IgD-negative memory B cell (primary cell): ENCODE measurements at regions not wholly inside any gene's neighbourhood (a gene's known extent, or its start where the extent isn't known, plus 50 kb on each side); places are given as distances from the start of the nearest gene placed in this dataset.
"Not testable (repeated sequence)": the region's sequence is repeated elsewhere in the genome, so short reads cannot be mapped to it uniquely, and the experiment has no call there.

Experiments used
- H3K27ac Mint-ChIP-seq, 3 donors: one replicate each; pipeline ENCODE4 v1.8.0; 2020 to 2022; ENCODE audit warnings: mild to moderate bottlenecking in 3 of 3, mixed read lengths in 3 of 3, moderate library complexity in 1 of 3
- H3K27me3 Mint-ChIP-seq: one replicate; pipeline ENCODE4 v1.8.0; 2021; ENCODE audit warnings: mixed read lengths
- H3K36me3 Mint-ChIP-seq: one replicate; pipeline ENCODE4 v1.8.0; 2020; ENCODE audit warnings: mild to moderate bottlenecking, mixed read lengths
- H3K4me1 Mint-ChIP-seq, 3 donors: one replicate each; pipeline ENCODE4 v1.8.0; 2020 to 2022; ENCODE audit warnings: mixed read lengths in 3 of 3, mild to moderate bottlenecking in 1 of 3
- H3K4me3 Mint-ChIP-seq, 4 donors: one replicate each; pipeline ENCODE4 v1.8.0; 2020 to 2022; ENCODE audit warnings: mild to moderate bottlenecking in 4 of 4, mixed read lengths in 4 of 4, moderate library complexity in 3 of 4
- H3K9me3 Mint-ChIP-seq, 3 donors: one replicate each; pipeline ENCODE4 v1.8.0; 2020 to 2021; ENCODE audit warnings: mixed read lengths in 3 of 3, mild to moderate bottlenecking in 1 of 3

DNA sequence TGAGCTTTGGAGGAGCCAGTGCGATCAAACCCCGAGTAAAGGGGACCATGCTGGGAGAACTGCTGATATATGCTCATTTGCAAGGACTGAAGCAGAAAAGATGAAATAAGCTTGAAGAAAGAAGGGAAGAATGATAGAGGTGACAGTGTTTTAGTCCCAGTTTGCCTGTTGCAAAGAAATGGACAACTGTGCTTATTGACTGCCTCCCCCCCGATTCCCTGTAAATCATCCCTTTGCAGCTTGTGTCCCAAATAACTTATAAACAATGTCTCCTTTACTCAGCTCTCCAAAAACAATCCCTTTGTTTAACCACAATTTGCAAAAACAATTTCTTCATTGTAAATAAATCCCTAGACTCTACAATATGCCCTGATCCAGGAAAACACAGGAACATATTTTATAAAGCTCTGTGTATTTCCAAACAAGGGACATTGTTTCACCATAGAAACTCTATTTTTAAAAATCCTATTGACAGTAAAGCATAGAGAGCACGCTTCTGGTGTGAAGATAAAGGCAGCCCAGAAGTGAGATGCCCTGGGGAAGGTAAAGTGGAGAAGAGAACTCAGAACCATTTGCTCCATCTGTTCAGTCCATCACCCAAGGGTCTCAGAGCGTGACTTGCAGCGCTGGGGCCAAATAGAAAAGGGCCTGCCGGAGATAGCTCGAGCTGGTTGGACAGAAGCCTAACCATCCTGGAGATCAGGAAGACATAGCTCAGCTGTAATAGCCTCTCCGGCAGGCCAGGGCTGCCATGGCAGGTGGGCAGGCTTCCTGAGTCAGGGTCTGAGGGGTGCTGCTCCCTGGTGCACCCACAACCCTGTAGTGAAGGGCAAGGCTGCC lies 280.5 kb downstream of the WDR11 start:
- Mint-ChIP-seq H3K36me3 (no peaks in the 10 kb centered on the region), H3K27me3 (no peaks in the 10 kb centered on the region), H3K27ac (no peak overlapping the region), H3K9me3 (peaks cover 0 to 8% (median 2%) of the 10 kb centered on the region in 3 donors), H3K4me3 (no peak overlapping the region), H3K4me1 (no peaks in the 10 kb centered on the region)

- Mint-ChIP-seq H3K4me3 (no peak overlapping the region), H3K9me3 (peaks cover 0 to 7% (median 2%) of the 10 kb centered on the region in 3 donors), H3K4me1 (no peaks in the 10 kb centered on the region), H3K27me3 (no peaks in the 10 kb centered on the region), H3K36me3 (no peaks in the 10 kb centered on the region), H3K27ac (no peak overlapping the region)
These were observed 281.1 kb downstream of the WDR11 start for GRCh38 chr10:121132273-121132672.

DNA sequence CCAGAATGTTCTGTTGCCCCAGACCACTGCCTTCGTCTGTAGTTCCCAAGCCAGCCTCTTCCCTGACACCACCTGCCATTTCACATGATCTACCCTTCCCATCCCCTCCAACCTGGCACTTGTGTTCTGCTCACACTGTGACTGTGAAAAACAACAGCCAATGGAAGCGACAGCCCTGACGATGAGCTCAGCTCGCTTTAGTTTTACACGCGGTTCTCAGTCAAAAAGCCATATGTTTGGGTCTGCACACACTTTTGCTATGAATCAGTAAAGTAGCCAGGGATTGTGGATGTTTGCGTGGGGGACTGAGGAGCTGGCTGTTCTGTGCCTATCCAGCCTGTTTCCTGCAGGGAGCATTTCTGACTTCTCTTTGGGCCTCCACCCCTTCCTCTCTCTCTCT lies 282.7 kb downstream of the WDR11 start:
- Mint-ChIP-seq H3K9me3 (peaks cover 0 to 4% (median 2%) of the 10 kb centered on the region in 3 donors), H3K36me3 (no peaks in the 10 kb centered on the region), H3K4me1 (no peaks in the 10 kb centered on the region), H3K27me3 (no peaks in the 10 kb centered on the region), H3K27ac (no peak overlapping the region), H3K4me3 (no peak overlapping the region)

DNA sequence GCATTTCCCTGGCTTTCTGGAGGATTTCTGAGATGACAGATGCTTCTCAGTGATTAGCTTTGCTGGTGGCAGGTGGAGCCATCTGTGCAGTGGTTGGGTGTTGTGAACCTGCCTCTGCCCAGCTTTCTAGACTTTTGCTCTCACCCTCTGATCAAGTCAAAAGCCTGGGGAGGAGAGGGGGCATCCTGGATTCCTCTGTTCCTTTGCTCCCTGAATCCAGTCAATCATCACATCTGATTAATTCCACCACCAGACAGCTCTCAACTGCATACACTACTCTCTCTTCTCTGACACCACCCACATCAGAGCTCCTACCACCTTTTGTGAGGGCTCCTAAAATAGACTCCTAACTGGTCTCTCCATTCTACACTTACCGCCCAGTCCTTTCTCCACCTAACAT lies 283.5 kb downstream of the WDR11 start:
- H3K9me3 Mint-ChIP-seq, result peaks cover 0 to 4% (median 0%) of the 10 kb centered on the region in 3 donors
- no peaks in the 10 kb centered on the region for H3K36me3 Mint-ChIP-seq
- H3K4me3 Mint-ChIP-seq, result no peak overlapping the region
- H3K27me3 Mint-ChIP-seq, result no peaks in the 10 kb centered on the region
- no peaks in the 10 kb centered on the region for H3K4me1 Mint-ChIP-seq
- no peak overlapping the region for H3K27ac Mint-ChIP-seq

DNA sequence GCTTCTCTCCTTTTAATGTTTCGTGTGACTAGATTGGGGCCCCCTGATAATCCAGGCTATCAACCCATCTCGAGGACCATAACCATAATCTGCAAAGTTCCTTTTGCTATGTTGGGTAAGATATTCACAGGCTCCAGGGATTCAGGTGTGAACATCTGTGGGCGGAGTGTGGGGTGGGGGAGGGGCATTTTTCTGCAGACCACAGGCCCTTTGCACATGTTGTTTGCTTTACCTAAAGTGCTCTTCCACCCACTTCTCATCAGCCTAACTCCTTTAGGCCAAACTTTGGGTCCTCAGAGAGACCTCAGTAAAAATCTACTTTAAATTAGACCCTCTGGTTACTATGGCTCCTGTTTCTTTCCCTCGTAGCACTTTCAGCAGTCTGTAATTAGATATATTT lies 284.4 kb downstream of the WDR11 start:
- Mint-ChIP-seq H3K27ac (no peak overlapping the region), H3K4me3 (no peak overlapping the region), H3K9me3 (peaks cover 0 to 4% (median 0%) of the 10 kb centered on the region in 3 donors), H3K36me3 (no peaks in the 10 kb centered on the region), H3K27me3 (no peaks in the 10 kb centered on the region), H3K4me1 (no peaks in the 10 kb centered on the region)

GRCh38 chr10:121137533-121137932 lies 286.4 kb downstream of the WDR11 start:
- Mint-ChIP-seq H3K27ac (no peak overlapping the region), H3K9me3 (peaks cover 0 to 9% (median 4%) of the 10 kb centered on the region in 3 donors), H3K4me3 (no peak overlapping the region), H3K36me3 (no peaks in the 10 kb centered on the region), H3K4me1 (no peaks in the 10 kb centered on the region), H3K27me3 (no peaks in the 10 kb centered on the region)

DNA sequence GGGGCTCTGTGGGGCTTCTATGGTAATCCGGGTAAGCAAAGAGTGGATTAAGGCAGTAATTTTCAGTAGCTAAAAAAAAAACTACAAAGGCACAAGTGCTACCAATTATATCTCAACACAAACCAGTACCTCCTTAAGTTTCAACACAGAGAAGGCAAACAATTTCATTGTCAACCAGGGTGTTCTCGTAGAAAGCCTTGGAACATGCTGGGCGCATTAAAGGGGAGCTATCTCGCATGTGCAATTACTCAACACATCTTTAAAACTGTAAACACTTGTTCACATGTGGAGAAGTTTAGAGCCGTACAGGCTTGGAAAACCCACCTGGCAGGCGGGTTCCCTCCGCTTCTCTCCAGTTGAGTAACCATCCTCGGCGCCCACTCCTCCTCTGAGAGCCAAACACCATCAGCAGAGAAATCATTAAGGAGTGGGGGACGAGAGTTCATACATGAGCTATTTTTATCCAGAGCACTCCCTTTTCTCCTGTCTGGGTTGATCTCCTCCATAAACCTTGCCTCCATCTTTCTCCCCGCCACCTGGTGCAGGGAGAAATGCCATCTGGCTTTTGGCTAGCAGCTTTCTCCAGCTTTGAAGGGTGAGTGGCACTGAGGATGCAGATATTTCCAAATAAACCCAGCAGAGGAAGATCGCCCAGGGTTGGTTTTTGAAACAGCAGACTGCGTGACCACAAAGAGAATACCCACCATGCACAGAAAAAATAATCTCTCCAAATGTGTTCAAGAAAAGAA lies 287.1 kb downstream of the WDR11 start:
- H3K27me3 Mint-ChIP-seq, result no peaks in the 10 kb centered on the region
- H3K36me3 Mint-ChIP-seq, result no peaks in the 10 kb centered on the region
- H3K9me3 Mint-ChIP-seq, result peaks cover 0 to 15% (median 4%) of the 10 kb centered on the region in 3 donors
- no peaks in the 10 kb centered on the region for H3K4me1 Mint-ChIP-seq
- H3K27ac Mint-ChIP-seq, result no peak overlapping the region
- no peak overlapping the region for H3K4me3 Mint-ChIP-seq

GRCh38 chr10:121138918-121139317 lies 287.8 kb downstream of the WDR11 start:
- Mint-ChIP-seq H3K36me3 (no peaks in the 10 kb centered on the region), H3K4me1 (no peaks in the 10 kb centered on the region), H3K27ac (no peak overlapping the region), H3K9me3 (peaks cover 0 to 16% (median 4%) of the 10 kb centered on the region in 3 donors), H3K4me3 (no peak overlapping the region), H3K27me3 (no peaks in the 10 kb centered on the region)

DNA sequence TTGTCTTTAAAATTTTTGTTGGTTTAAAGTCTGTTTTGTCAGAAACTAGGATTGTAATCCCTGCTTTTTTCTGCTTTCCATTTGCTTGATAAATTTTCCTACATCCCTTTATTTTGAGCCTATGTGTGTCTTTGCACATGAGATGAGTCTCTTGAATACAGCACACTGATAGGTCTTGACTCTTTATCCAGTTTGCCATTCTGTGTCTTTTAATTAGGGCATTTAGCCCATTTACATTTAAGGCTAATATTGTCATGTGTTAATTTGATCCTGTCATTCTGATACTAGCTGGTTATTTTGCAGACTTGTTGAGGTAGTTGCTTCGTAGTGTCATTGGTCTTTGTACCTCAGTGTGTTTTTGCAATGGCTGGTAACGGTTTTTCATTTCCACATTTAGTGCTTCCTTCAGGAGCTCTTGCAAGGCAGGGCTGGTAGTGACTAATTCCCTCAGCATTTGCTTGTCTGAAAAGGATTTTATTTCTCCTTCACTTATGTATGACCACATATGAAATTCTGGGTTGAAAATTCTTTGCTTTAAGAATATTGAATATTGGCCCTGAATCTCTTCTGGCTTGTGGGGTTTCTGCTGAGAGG lies 294.7 kb downstream of the WDR11 start:
- H3K36me3 Mint-ChIP-seq, H3K27ac Mint-ChIP-seq, H3K27me3 Mint-ChIP-seq, H3K4me1 Mint-ChIP-seq, H3K4me3 Mint-ChIP-seq: not testable (repeated sequence)
- H3K9me3 Mint-ChIP-seq, result peaks cover 7 to 32% (median 10%) of the 10 kb centered on the region in 3 donors

DNA sequence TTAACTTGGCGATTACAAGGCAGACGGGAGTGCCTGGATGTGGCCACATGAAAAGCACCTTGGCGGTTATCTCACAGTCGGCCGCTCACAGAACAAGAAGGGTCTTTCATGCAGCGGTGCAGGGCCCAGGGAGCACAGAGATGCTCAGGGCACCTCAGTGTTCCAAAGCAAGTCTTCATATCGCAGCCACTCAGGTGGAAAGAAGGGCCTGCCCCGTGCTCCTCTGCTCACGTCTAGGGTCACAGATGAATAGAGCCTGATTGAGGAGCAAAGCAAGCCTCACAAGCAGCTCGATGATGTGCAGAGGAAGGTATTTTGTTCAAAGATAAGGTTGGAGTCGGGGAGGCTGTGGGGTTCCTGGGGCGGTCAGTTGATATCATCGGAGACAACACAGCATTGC lies 297.8 kb downstream of the WDR11 start:
- H3K4me1 Mint-ChIP-seq, result no peaks in the 10 kb centered on the region
- H3K27me3 Mint-ChIP-seq, result peaks cover 4% of the 10 kb centered on the region
- no peak overlapping the region for H3K4me3 Mint-ChIP-seq
- peaks cover 7 to 27% (median 9%) of the 10 kb centered on the region in 3 donors for H3K9me3 Mint-ChIP-seq
- no peak overlapping the region for H3K27ac Mint-ChIP-seq
- H3K36me3 Mint-ChIP-seq, result no peaks in the 10 kb centered on the region

GRCh38 chr10:121152033-121152432 lies 300.9 kb downstream of the WDR11 start:
- Mint-ChIP-seq H3K27ac (no peak overlapping the region), H3K36me3 (no peaks in the 10 kb centered on the region), H3K4me3 (no peak overlapping the region), H3K27me3 (peaks cover 4% of the 10 kb centered on the region), H3K9me3 (peaks cover under 1 to 7% (median 6%) of the 10 kb centered on the region in 3 donors), H3K4me1 (no peaks in the 10 kb centered on the region)

GRCh38 chr10:121152935-121153334 lies 301.8 kb downstream of the WDR11 start:
- H3K4me1 Mint-ChIP-seq, result no peaks in the 10 kb centered on the region
- H3K36me3 Mint-ChIP-seq, result no peaks in the 10 kb centered on the region
- peaks cover 0 to 8% (median 7%) of the 10 kb centered on the region in 3 donors for H3K9me3 Mint-ChIP-seq
- H3K4me3 Mint-ChIP-seq, result no peak overlapping the region
- no peak overlapping the region for H3K27ac Mint-ChIP-seq
- H3K27me3 Mint-ChIP-seq, result peaks cover 4% of the 10 kb centered on the region

DNA sequence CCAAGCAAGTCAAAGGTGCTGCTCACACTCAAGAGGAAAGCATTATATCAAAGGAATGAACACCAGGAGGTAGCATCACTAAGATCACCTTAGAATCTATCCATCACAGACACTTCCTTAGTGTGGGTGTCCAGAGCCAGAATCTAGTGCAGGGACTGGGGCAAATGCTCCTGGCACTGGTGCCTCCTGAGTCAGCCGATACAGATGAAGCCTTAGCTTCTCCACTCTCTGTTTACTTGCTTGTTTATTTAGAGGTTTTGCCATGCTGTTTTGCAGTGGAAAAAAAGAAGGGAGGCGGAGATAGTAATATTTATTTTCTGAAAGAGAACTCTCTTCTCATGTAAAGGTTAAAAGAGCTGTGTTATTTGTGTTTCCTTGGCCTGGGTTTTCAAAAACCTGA lies 303.1 kb downstream of the WDR11 start:
- no peaks in the 10 kb centered on the region for H3K4me1 Mint-ChIP-seq
- H3K36me3 Mint-ChIP-seq, result no peaks in the 10 kb centered on the region
- H3K27me3 Mint-ChIP-seq, result peaks cover 4% of the 10 kb centered on the region
- H3K4me3 Mint-ChIP-seq, result no peak overlapping the region
- peaks cover 0 to 7% (median 7%) of the 10 kb centered on the region in 3 donors for H3K9me3 Mint-ChIP-seq
- H3K27ac Mint-ChIP-seq, result no peak overlapping the region

DNA sequence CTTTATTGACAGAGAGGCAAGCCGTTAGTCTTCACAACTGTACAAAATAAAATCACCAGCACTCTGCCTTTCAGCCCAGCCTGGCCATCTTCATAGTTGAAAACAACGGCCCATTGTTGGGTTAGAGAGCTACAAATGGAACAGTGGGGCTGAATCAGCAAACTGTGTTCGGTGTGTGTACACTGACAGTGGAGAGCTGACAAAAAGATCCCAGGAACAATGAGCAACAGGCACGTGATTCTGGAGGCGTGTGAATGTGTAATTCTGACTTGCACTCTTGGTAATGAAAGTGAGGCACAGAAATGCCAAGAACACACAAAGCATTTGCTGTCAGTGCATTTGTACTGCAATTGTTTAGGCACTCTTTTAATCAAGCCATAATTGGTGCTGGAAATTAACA lies 303.7 kb downstream of the WDR11 start:
- Mint-ChIP-seq H3K4me1 (no peaks in the 10 kb centered on the region), H3K4me3 (no peak overlapping the region), H3K36me3 (no peaks in the 10 kb centered on the region), H3K27me3 (peaks cover 4% of the 10 kb centered on the region), H3K27ac (no peak overlapping the region), H3K9me3 (peaks cover 0 to 7% (median 7%) of the 10 kb centered on the region in 3 donors)

GRCh38 chr10:121155742-121156474 lies 304.7 kb downstream of the WDR11 start:
- Mint-ChIP-seq H3K27ac (no peak overlapping the region), H3K27me3 (peaks cover 4% of the 10 kb centered on the region), H3K9me3 (peaks cover 0 to 7% (median 7%) of the 10 kb centered on the region in 3 donors), H3K4me3 (no peak overlapping the region), H3K36me3 (no peaks in the 10 kb centered on the region), H3K4me1 (no peaks in the 10 kb centered on the region)
